ENCODE measurements at regions not wholly inside any gene's neighbourhood (a gene's known extent, or its start where the extent isn't known, plus 50 kb on each side); places are given as distances from the start of the nearest gene placed in this dataset.

DNA sequence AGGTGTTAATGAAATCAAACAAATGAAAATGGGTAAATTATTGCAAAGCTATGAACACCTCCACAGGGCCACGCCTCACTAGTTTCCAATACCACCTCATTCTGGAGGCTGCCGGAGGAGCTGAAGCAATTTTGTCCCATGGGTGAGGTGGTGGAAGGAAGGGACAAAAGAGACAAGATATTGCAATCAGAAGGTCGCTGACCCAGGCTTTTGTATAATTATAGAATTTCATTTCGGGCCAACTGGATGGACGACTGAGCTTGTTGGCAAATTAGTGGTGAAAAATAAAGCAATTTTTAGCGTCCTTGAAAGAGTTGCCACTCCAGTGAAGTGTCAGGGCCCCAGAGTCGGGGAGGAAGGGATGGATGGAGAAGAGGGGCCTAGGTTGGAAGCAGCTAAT lies 147.9 kb downstream of the CYLD start:
- TF ChIP-seq, protein P1, sequence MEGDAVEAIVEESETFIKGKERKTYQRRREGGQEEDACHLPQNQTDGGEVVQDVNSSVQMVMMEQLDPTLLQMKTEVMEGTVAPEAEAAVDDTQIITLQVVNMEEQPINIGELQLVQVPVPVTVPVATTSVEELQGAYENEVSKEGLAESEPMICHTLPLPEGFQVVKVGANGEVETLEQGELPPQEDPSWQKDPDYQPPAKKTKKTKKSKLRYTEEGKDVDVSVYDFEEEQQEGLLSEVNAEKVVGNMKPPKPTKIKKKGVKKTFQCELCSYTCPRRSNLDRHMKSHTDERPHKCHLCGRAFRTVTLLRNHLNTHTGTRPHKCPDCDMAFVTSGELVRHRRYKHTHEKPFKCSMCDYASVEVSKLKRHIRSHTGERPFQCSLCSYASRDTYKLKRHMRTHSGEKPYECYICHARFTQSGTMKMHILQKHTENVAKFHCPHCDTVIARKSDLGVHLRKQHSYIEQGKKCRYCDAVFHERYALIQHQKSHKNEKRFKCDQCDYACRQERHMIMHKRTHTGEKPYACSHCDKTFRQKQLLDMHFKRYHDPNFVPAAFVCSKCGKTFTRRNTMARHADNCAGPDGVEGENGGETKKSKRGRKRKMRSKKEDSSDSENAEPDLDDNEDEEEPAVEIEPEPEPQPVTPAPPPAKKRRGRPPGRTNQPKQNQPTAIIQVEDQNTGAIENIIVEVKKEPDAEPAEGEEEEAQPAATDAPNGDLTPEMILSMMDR (conservative IDR thresholded peaks at IDR 0.05 in 1 of 2, IDR thresholded peaks at IDR 0.05 in 1 of 2; ENCODE audit: extremely low read depth in 1 of 2, insufficient read depth in 1 of 2, low read depth in 1 of 2, low read length in 2 of 2): no peak
- no peak for TF ChIP-seq EZH2 (IDR thresholded peaks at IDR 0.05; ENCODE audit: borderline replicate concordance, low read length)

Measured in mammary epithelial cell (primary cell).